UCSD-AML1 (cell line): ENCODE measurements at regions not wholly inside any gene's neighbourhood (a gene's known extent, or its start where the extent isn't known, plus 50 kb on each side); places are given as distances from the start of the nearest gene placed in this dataset.
"Not testable (repeated sequence)": the region's sequence is repeated elsewhere in the genome, so short reads cannot be mapped to it uniquely, and the experiment has no call there.

ENCODE experiments used
- DNase-seq: peaks from one replicate; lab custom pipeline; 2025; ENCODE audit not compliant: unreplicated experiment; lab: John Stamatoyannopoulos, UW

DNA sequence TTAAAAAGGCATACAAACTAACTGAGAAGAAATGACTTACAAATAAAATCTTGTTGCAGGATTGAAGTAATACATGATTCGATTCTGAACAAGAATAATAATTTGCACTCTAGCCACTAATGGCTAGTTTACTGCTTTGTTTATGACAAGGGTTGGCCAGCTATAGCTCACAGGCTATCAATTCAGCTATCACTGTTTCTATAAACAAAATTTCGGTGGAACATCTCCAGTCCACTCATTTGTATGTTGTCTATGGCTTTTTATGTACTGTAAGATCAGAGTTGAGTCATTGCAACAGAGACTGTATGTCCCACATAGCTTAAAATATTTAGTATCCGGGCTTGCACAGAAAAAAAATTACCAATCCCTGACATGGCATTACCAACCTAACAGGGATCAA is 543.7 kb upstream of the CNTNAP5 start:
- DNase-seq = no peak

DNA sequence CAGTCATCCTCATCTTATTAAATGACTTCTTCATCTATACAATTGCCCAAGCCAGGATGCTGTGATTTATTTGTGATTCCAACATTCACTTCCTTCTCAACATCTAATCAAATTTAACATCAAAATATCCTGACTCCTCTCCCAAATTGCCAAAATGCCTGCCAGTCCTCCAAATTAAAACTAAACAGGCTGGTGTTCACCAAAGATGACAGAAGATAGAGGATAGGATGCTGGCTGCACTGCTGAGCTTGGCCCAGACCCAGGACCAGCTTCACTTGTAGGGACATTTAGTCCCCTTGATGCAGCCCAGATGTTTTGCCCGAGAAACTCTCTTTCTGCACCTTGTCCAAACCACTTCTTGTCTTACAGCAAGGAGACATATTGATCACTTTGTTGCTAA is 540.0 kb upstream of the CNTNAP5 start:
- no peak for DNase-seq

DNA sequence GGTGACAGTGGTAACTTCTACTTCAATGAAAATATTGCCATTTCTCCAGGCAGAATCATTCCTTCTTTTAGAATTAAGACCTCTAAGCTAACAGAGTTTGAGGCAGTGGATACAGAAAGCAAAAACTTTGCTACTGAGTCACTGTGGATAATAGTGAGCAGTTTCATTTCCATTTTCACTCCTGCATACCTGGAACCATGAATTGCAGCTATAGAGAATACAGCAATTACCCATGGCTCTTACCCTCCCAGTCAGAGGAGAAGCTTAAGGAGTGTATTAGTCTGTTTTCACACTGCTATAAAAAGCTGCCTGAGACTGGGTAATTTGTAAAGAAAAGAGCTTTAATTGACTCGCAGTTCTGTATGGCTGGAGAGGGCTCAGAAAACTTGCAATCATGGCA is 531.4 kb upstream of the CNTNAP5 start:
- DNase-seq = no peak

DNA sequence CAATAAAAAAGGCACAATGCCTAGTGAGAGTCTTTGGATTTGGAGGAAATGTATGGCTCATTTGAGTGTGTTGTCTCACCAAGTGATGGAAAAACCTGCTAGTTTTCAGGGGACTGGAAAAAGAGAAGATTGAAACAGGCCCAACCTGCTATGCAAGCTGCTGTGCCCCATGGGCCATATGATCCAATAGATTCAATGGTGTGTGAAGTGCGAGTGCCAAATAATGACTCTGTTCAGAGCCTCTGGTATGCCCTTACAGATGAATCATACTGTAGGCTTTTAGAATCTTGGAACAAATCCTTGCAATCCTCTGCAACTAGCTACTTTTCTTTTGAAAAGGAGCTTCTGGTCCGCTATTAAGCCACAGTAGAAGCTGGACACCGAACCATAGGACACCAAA is 529.8 kb upstream of the CNTNAP5 start:
- no peak for DNase-seq

DNA sequence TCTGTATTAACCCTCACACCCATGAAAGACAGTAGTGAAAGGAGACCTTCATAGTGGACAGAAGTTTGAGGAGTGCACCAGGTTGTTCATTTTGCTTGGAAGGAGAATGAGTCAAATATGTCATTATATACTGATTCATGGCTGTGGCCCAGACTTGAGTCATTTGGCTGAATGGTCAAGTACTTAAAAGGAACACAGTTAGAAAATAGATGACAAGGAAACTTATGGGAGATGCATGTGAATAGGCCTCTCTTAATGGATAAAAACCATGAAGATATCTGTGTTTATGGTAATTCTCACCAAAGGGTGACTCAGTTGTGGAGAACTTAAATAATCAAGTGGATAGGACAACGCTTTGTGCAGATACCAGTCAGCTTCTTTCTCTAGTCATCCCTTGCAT is 524.7 kb upstream of the CNTNAP5 start:
- DNase-seq = no peak

DNA sequence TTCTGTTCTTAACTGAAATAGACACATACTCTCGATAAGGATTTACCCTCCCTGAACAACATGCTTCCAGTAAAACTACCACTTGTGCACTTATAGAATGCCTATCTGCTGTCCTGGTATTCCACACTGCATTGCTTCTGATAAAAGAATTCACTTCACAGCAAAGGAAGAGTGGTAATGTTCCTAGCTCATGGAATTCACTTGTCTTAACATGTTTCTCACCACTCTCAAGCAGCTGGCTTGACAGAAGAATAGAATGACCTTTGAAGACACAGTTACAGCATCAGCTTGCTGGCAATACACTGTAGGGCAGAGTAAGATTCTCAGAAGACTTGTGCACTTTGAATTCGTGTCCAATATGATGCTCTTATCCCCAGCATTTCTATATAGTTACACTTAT is 524.1 kb upstream of the CNTNAP5 start:
- no peak for DNase-seq

DNA sequence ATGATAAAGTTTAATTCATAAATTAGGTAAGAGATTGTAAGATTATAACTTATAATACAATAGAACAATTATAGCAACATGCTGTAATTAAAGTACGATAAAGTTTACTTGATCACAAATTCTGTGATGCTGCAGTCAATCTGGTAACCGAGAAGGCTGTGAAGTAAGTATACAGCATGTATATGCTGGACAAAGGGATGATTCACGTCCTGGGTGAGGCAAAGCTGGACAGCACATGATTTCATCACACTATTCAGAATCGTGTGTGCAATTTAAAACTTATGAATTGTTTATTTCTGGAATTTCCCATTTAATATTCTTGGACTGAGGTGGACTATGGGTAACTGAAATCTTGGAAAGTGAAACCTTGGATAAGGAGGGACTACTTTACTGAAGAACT is 522.2 kb upstream of the CNTNAP5 start:
- DNase-seq = no peak

DNA sequence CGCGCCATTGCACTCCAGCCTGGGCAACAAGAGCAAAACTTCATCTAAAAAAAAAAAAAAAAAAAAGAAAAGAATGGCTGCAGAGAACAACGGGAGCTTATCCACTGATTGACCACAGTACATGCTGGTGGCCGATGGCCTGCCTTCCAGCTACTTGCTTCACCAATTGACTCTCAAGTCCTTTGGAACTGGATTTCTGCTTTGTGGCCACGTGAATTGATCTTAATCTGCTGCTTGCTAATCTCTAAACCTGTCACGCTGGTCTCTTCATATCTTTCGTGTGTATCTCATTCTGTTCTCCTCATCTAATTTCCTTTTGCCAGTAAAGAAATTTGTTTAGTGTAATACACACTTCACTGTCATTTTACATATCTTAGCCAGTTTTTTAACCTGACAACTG is 512.5 kb upstream of the CNTNAP5 start:
- DNase-seq = no peak

DNA sequence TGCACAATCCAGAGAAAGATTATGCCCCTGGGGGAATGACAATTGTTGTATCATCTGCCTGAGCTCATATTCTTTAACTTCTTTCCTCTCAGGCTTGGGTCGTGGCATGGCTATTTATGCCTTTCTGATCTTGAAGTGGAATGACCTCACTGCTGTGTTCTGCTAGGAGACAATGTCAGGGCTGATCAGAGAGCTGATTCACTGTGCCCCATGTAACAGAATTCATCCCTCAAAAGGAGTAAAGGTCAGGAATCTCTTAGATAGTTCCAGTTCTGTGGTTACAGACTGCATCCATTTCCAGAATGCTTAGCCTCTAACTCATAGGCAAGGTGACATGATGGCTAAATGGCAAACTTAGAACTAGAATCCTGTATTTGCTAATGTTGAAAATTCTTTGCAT is 511.7 kb upstream of the CNTNAP5 start:
- no peak for DNase-seq

DNA sequence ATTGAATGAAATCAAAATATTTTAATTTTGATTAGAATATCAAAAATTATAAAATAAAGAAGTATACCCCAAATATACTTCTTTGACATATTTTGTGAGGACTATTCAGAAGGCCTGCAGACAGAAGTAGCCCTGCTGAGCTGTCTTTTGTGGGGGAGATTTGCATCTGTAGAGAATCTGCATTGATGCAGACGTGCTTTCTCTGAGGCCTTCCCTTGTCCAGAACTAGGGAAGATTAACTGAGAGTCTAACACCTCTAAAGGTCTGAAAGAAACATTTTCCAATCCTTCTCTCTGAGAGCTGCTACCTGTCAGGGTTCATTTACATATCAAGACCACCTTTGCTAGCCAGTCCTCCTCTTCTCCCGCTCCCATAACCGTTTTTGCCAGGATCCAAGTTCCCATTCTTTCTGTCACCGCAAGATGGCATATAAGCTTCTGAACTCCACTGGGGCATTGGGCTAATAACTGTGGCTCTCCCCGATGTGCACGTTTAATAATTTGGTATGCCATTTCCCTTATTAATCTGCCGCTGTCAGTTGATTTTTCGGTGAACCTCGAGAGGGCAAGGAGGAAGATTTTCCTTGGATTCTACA is 510.4 kb upstream of the CNTNAP5 start:
- no peak for DNase-seq

DNA sequence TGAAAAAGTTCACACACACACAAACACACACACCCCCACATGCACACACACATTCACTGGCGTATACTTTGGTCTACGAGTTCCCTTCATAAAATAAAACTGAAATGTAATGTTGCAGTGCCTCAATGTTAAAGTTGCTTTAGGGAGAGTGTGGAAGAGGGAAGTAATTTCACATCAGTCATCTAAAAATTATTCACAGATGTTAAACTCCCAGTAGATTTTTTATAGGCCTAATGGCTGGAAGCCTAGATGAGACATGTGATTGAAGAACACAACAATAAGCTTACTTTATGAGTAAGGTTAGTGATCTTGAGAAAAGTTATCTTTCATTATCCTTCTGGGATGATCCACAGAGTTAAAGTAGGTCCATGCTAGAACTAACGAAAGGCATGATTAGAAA is 506.7 kb upstream of the CNTNAP5 start:
- no peak for DNase-seq

DNA sequence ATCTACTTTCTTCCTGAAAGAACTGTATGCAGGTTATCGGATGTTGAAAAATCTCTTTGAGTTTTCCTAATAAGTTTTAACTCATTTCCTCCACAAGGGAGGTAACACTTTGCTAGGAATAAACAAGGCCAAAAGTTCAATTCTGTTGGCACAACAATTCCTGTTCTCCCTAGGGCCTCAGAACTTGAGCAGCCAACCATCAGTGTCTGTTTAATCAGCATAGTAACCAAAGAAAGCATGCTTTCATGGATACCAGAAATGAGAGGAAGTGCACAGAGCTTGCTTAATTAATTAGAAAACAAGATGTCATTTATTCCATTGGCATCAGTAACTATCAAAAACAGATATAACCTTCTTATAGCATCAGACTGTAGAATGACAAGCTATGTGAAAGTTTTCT is 503.2 kb upstream of the CNTNAP5 start:
- no peak for DNase-seq

DNA sequence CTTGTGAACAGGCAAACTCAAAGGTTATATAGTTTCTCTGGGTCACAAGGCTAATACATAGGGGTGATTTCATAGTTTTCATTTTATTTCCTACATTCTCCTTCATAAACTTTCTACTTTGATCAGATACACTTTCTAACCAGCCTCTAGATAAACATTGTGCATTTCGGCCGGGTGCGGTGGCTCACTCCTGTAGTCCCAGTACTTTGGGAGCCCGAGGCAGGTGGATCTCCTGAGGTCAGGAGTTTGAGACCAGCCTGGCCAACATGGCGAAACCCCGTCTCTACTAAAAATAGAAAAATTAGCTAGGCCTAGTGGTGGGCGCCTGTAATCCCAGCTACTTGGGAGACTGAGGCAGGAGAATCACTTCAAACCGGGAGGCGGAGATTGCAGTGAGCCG is 502.6 kb upstream of the CNTNAP5 start:
- DNase-seq = not testable (repeated sequence)

DNA sequence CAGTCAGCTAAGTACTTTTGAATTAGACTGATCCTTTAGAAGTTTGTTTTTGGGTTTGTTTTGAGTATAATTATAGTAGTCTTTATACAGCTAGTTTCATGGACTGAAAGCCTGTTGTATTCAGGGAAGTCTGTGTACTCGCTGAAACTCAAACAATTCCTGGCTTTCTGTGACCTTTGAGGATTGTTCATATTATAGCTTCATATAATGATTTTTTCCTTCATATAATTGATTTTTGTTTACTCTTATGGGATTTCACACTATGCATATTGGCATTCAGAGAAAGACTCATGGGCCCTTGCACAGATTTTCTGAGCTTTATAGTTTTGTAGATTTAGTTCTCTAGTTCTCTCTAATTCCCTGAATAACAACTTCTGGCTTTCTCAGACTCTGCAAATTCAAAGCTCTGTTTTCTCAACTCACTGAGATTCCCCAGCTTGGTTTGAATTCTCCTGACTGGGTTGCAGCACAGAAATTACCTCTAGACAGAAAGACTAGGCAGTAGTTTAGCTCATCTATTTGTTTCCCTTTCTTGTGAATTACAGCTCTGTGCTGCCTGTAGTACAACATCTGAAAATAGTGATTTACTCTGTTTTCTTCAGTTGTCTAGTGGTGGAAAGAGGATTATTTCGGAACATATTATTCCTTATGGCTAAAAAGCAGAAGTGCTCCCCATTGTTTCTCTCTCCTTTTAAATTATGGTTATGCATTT is 495.9 kb upstream of the CNTNAP5 start:
- DNase-seq = no peak

DNA sequence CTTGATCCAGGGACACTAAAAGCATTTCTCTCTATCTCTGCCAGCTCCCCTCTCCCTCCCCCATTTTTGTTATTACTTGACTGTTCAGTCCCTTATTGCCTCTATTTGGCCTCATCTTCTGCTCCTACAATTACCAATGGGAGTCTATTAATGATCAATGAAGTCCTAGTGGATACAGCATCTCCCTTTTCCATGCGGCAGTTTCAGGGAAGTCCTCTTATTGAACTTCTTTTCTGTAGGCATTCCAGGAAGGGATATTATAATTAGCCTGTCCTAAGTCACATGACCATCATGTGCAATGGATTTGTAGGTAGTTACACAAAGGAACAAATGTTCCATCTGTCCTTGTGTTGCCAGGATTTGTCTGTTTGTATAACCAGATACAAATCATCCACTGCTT is 495.1 kb upstream of the CNTNAP5 start:
- no peak for DNase-seq

DNA sequence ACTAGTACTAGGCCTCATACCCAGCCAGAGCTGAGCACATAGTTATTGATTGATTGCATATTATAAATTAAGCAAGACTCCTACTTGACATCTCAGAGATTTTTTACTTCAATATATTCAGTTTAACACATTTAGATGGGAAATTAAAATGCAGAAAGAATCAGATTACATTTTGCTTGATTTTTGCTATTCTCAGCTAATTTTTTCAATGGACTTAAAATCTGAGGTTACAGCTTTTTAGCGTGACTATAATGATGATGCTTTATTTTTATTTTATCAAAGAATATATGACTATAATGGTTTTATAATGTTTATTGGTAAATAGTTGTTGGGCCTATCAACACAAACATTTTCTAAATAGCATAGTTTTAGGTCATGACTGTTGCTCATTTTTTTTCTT is 493.0 kb upstream of the CNTNAP5 start:
- no peak for DNase-seq

DNA sequence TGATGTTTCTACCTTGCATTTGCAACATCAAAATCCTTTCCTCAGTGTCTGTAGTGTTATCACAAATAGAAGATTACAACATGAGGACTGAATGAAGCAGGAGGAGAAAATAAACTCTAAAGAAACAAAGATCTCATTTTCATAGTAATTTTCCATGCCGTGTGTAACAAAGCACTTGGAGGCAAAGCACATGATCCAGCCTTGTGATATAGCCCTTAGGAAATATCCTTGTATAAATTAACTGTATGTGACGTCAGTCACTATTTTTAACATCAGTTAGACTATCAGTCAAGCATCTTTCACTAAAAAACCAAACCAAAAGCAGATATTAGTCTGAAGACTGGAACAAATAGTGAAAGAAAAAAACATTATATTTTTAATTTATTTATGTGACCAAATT is 492.1 kb upstream of the CNTNAP5 start:
- no peak for DNase-seq

DNA sequence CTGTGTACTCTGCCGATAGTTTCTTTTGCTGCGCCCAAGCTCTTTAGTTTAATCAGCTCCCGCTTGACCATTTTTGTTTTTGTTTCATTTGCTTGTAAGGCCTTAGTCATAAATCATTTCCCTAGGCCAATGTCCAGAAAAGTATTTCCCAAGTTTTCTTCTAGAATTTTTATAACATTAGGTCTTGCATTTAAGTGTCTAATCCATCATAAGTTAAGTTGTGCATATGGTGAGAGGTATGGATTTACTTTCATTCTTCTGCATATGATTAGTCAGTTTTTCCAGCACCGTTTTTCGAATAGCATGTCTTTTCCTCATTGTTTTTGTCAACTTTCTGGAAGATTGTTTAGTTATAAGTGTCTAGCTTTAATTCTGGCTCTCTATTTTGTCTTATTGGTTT is 484.8 kb upstream of the CNTNAP5 start:
- DNase-seq = no peak

DNA sequence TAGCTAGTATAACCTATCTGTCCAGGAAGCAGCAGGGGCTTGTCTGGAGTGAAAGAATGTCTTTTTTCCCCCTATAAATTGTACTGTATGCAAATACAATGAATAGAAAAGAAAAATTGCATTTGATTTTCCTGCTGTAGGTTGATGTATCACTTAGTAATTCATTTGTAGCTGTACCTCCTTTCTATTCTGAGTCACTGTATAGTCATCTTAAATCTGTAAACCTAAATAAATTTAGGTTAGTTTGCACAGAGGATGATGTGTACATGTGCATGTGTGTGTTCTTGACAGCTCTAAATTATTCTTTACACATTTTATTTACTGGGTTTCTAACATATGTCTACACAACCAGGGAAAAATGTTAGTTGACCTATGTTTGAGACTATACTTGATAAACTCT is 478.7 kb upstream of the CNTNAP5 start:
- DNase-seq = no peak

DNA sequence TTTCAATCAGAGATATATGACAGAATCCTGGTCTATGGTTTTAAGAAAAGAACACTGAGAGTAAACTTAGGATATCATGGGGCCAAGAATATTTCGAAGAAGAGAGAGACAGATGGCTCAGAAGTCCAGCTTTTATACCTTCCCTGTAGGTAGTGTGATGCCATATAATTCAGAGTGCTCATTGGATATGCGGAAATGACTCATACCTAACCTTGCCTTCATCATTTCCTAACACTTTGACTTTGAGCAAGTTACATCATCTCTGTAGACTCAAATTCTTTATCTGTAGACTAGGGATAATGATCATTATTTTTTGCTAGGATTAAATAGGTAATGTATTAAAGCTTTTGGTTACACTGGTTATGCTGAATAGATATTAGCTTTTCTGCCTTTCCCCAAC is 461.6 kb upstream of the CNTNAP5 start:
- DNase-seq = no peak

DNA sequence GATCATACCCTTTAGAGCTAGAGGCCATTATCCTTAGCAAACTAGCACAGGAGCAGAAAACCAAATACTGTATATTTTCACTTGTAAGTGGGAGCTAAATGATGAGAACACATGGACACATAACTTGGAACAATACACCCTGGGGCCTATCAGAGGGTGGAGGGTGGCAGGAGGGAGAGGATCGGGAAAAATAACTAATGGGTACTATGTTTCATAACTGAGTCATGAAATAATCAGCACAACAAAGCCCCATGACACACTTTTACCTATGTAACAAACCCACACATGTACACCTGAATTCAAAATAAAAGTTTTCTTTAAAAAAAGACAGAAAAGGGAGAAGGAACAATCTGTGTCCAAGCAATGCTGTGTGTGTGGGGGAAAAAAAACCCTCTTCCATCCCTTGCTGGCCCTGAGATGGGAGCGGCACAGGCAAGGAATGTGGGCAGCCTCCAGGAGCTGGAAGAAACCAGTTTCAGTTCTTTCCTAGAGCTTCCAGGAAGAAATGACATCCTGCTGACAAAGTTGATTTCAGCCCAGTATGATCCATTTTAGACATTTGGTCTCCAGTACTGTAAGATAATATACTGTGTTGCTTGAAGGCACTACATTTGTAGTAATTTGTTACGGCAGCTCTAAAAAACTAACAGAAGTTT is 458.7 kb upstream of the CNTNAP5 start:
- DNase-seq = no peak

DNA sequence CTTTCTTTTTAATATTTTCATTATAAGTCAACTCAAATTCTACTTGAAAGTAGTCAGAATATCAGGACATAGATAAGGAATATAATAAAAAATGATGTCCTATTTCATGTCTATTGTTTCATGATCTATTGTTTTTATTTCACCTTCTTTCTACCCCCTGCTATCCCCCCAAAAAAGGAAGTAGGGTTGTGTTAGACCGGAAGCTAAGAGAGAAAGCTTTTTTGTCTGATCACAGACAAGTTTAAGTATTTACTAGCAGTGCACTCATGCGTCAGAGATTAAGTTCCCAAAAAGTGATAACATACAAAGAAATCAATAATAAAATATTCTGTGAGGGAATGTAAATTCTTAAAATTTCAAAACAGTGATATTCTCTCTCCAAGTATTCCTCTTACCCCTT is 447.1 kb upstream of the CNTNAP5 start:
- DNase-seq = no peak

DNA sequence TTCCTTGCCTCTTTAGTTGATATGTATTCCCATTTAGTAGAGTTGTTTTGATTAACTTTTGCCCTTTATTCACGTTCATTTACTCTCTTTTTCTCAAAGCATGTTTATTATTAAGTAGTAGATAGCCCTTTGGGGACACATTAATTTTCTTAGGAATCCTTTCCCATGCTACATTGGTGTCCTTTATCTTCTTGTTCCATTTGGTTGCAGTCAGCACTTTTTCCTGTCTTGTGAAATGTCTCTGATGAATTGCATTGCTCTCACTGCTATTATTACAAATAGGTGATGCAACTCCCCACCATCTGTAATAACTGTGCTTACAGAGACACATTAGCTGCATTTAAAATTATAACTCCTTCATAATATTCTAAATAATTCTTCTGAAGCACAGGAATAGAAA is 428.5 kb upstream of the CNTNAP5 start:
- no peak for DNase-seq
